ENCODE measurements at regions not wholly inside any gene's neighbourhood (a gene's known extent, or its start where the extent isn't known, plus 50 kb on each side); places are given as distances from the start of the nearest gene placed in this dataset.

GRCh38 chr10:43952760-43953159 is 304.1 kb upstream of the ZNF32 start:
- Histone ChIP-seq H3K4me1 (no peaks in the 10 kb centered on the region), H3K4me3 (no peak overlapping the region), H3K36me3 (no peaks in the 10 kb centered on the region), H3K27me3 (no peaks in the 10 kb centered on the region), H3K27ac (no peak overlapping the region), H3K9me3 (no peaks in the 10 kb centered on the region)
- TF ChIP-seq POLR2A (IDR thresholded peaks at IDR 0.05) (no peak), EP300 (IDR thresholded peaks at IDR 0.05; ENCODE audit: low read depth) (no peak), CTCF (IDR thresholded peaks at IDR 0.05) (no peak), POLR2AphosphoS5 (IDR thresholded peaks at IDR 0.05) (no peak)
- DNase-seq, result no peak
- 74 to 89% methylated on average over 1 of the region's 1 CpG for WGBS, 2 donors (ENCODE audit: low coverage in 1 of 2)
- intact Hi-C loops (cut with DNase I; ENCODE audit: low total_unique reads), result no loop called here
- in situ Hi-C loops (cut with MboI; ENCODE audit: low pct_ligation_motif_present in 1 of 4, low pct_unique_long_range_greater_than_20kb in 1 of 4, low sequenced_read_pairs in 3 of 4), result no loop called here

GRCh38 chr10:43949351-43949750 is 300.7 kb upstream of the ZNF32 start:
- Histone ChIP-seq H3K4me3 (no peak overlapping the region), H3K9me3 (no peaks in the 10 kb centered on the region), H3K27ac (no peak overlapping the region), H3K4me1 (no peaks in the 10 kb centered on the region), H3K27me3 (no peaks in the 10 kb centered on the region), H3K36me3 (no peaks in the 10 kb centered on the region)
- intact Hi-C loops (cut with DNase I; ENCODE audit: low total_unique reads), result no loop called here
- WGBS, 2 donors (ENCODE audit: low coverage in 1 of 2), result 67 to 74% methylated on average over 4 of the region's 4 CpGs
- in situ Hi-C loops (cut with MboI; ENCODE audit: low pct_ligation_motif_present in 1 of 4, low pct_unique_long_range_greater_than_20kb in 1 of 4, low sequenced_read_pairs in 3 of 4), result no loop called here
- no peak for DNase-seq
- TF ChIP-seq EP300 (IDR thresholded peaks at IDR 0.05; ENCODE audit: low read depth) (no peak), CTCF (IDR thresholded peaks at IDR 0.05) (no peak), POLR2AphosphoS5 (IDR thresholded peaks at IDR 0.05) (no peak), POLR2A (IDR thresholded peaks at IDR 0.05) (no peak)

- in situ Hi-C loops (cut with MboI; ENCODE audit: low pct_ligation_motif_present in 1 of 4, low pct_unique_long_range_greater_than_20kb in 1 of 4, low sequenced_read_pairs in 3 of 4), result no loop called here
- TF ChIP-seq POLR2AphosphoS5 (IDR thresholded peaks at IDR 0.05) (no peak), POLR2A (IDR thresholded peaks at IDR 0.05) (no peak), CTCF (IDR thresholded peaks at IDR 0.05) (no peak), EP300 (IDR thresholded peaks at IDR 0.05; ENCODE audit: low read depth) (no peak)
- Histone ChIP-seq H3K4me1 (no peaks in the 10 kb centered on the region), H3K9me3 (no peaks in the 10 kb centered on the region), H3K27ac (no peak overlapping the region), H3K27me3 (no peaks in the 10 kb centered on the region), H3K36me3 (no peaks in the 10 kb centered on the region), H3K4me3 (no peak overlapping the region)
- intact Hi-C loops (cut with DNase I; ENCODE audit: low total_unique reads), result no loop called here
- 90 to 98% methylated on average over 10 of the region's 10 CpGs for WGBS, 2 donors (ENCODE audit: low coverage in 1 of 2)
- no peak for DNase-seq
Observed at GRCh38 chr10:43946445-43946844, 297.8 kb upstream of the ZNF32 start.

- intact Hi-C loops (cut with DNase I; ENCODE audit: low total_unique reads) (no loop called here), in situ Hi-C loops (cut with MboI; ENCODE audit: low pct_ligation_motif_present in 1 of 4, low pct_unique_long_range_greater_than_20kb in 1 of 4, low sequenced_read_pairs in 3 of 4) (no loop called here)
- H3K4me1 ChIP-seq, result no peaks in the 10 kb centered on the region
- TF ChIP-seq CTCF (IDR thresholded peaks at IDR 0.05) (no peak), EP300 (IDR thresholded peaks at IDR 0.05; ENCODE audit: low read depth) (no peak), POLR2A (IDR thresholded peaks at IDR 0.05) (no peak), POLR2AphosphoS5 (IDR thresholded peaks at IDR 0.05) (no peak)
- no peak overlapping the region for H3K4me3 ChIP-seq
- 93% methylated on average over 4 of the region's 4 CpGs; no CpG with 5 or more reads in 1 of the 2 donors for WGBS, 2 donors (ENCODE audit: low coverage in 1 of 2)
- H3K36me3 ChIP-seq, result no peaks in the 10 kb centered on the region
- no peak for DNase-seq
- no peak overlapping the region for H3K27ac ChIP-seq
- H3K9me3 ChIP-seq, result no peaks in the 10 kb centered on the region
- no peaks in the 10 kb centered on the region for H3K27me3 ChIP-seq
Observed at GRCh38 chr10:43945908-43946307, 297.2 kb upstream of the ZNF32 start.

All from transverse colon (tissue), 4 donors.